HG03060 (cell line): ENCODE measurements at regions not wholly inside any gene's neighbourhood (a gene's known extent, or its start where the extent isn't known, plus 50 kb on each side); places are given as distances from the start of the nearest gene placed in this dataset.
"Not testable (repeated sequence)": the region's sequence is repeated elsewhere in the genome, so short reads cannot be mapped to it uniquely, and the experiment has no call there.

Experiments
- ATAC-seq: cut with Tn5 transposase; IDR thresholded peaks from one replicate; pipeline ENCODE4 v1.9.1; 2021; ENCODE audit warnings: low read depth, moderate number of reproducible peaks; ENCODE audit not compliant: unreplicated experiment

- no peak for ATAC-seq
Observed at GRCh38 chr6:80607811-80608391, 501.4 kb downstream of the BCKDHB start.

GRCh38 chr6:80605165-80605989 is 498.9 kb downstream of the BCKDHB start:
- peak; percentile 52 for ATAC-seq

GRCh38 chr6:80603679-80604078 is 497.2 kb downstream of the BCKDHB start:
- no peak for ATAC-seq

GRCh38 chr6:80594461-80594860 is 488.0 kb downstream of the BCKDHB start:
- ATAC-seq, result no peak

- ATAC-seq, result no peak
Observed at GRCh38 chr6:80592436-80592835, 486.0 kb downstream of the BCKDHB start.

- ATAC-seq, result no peak
Observed at GRCh38 chr6:80586242-80586641, 479.8 kb downstream of the BCKDHB start.

- no peak for ATAC-seq
Observed at GRCh38 chr6:80579391-80580023, 473.0 kb downstream of the BCKDHB start.

- ATAC-seq, result not testable (repeated sequence)
Observed at GRCh38 chr6:80573320-80573719, 466.8 kb downstream of the BCKDHB start.

GRCh38 chr6:80566361-80566760 is 459.9 kb downstream of the BCKDHB start:
- ATAC-seq, result peak; percentile 71

GRCh38 chr6:80553071-80553740 is 446.7 kb downstream of the BCKDHB start:
- no peak for ATAC-seq

- ATAC-seq, result no peak
Observed at GRCh38 chr6:80550748-80551147, 444.3 kb downstream of the BCKDHB start.

- no peak for ATAC-seq
Observed at GRCh38 chr6:80550281-80550680, 443.8 kb downstream of the BCKDHB start.

GRCh38 chr6:80548532-80548931 is 442.1 kb downstream of the BCKDHB start:
- ATAC-seq, result no peak

GRCh38 chr6:80547827-80548226 is 441.4 kb downstream of the BCKDHB start:
- ATAC-seq, result peak; percentile 46

GRCh38 chr6:80544976-80545722 is 438.7 kb downstream of the BCKDHB start:
- no peak for ATAC-seq

- ATAC-seq, result no peak
Observed at GRCh38 chr6:80544555-80544954, 438.1 kb downstream of the BCKDHB start.

- ATAC-seq, result no peak
Observed at GRCh38 chr6:80543598-80544222, 437.2 kb downstream of the BCKDHB start.

- ATAC-seq, result no peak
Observed at GRCh38 chr6:80543151-80543550, 436.7 kb downstream of the BCKDHB start.

- ATAC-seq, result no peak
Observed at GRCh38 chr6:80541886-80542285, 435.4 kb downstream of the BCKDHB start.

GRCh38 chr6:80541181-80541580 is 434.7 kb downstream of the BCKDHB start:
- ATAC-seq, result peak; percentile 39
